GM12873 (cell line): ENCODE measurements at regions not wholly inside any gene's neighbourhood (a gene's known extent, or its start where the extent isn't known, plus 50 kb on each side); places are given as distances from the start of the nearest gene placed in this dataset.
A peak's percentile ranks its signal among the peaks of the same experiment; 100 is the strongest.

ENCODE experiments used
- TF ChIP-seq, protein P1 (sequence below): IDR thresholded peaks from 2 replicates; pipeline ENCODE4 v1.5.1; 2012; ENCODE audit warnings: low read depth, mild to moderate bottlenecking, moderate library complexity, low read length, control low read depth; ENCODE audit not compliant: insufficient read depth; ENCODE audit errors: missing control alignments

DNA sequence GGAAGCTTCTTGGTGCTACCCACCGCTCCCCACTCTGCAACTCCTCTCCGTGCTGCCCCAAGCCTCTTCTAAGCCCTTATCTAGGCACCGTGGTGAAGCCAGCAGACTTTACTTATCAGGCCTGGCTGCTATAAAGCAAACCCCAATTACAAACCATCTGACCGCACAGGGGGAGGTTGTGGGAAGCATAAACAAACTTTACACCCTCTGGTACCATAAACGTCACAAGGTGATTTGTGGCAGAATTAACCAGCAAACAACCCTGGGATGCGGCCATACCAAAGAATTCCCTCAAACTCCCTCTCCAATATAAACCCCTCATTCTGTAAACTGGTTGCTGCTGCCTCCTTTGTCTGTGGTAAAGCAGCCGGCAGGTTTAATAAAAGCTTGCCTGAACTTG is 55.2 kb downstream of the MAGEC2 start:
- TF ChIP-seq, protein P1, sequence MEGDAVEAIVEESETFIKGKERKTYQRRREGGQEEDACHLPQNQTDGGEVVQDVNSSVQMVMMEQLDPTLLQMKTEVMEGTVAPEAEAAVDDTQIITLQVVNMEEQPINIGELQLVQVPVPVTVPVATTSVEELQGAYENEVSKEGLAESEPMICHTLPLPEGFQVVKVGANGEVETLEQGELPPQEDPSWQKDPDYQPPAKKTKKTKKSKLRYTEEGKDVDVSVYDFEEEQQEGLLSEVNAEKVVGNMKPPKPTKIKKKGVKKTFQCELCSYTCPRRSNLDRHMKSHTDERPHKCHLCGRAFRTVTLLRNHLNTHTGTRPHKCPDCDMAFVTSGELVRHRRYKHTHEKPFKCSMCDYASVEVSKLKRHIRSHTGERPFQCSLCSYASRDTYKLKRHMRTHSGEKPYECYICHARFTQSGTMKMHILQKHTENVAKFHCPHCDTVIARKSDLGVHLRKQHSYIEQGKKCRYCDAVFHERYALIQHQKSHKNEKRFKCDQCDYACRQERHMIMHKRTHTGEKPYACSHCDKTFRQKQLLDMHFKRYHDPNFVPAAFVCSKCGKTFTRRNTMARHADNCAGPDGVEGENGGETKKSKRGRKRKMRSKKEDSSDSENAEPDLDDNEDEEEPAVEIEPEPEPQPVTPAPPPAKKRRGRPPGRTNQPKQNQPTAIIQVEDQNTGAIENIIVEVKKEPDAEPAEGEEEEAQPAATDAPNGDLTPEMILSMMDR, result no peak

DNA sequence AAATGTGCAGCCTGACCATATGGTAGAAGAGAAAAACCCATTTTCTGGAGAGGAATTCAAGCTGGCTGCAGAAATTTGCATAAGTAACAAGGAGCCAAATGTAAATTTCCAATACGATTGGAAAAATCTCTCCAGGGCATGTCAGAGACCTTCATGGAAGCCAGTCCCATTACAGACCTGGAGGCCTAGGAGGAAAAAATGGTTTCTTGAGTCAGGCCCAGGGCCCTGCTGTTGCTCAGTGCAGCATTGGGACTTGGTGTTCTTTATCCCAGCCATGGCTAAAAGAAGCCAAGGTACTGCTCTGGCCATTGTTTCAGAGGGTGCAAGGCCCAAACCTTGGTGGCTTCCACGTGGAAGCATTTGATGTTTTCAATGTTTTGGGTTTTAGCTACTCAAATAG is 70.6 kb downstream of the MAGEC2 start:
- TF ChIP-seq, protein P1, result no peak

DNA sequence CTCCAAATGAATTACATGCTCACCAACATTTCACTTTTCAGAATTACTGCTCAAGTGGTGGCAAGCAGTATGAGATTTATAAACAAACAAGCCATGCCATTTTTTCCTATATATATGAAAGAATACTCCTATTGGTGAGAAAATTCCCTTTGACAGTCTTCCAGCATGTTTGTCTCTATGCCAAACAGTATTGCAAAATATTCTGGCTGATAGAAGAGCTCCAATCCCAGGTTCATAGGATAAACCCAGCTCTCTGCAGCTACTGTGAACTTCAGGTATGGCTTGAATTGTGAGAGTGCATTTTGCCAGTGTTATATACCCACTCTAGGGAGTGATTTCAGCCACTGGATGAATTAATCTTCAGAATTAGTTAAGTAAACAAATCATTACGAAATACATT is 108.8 kb downstream of the MAGEC2 start:
- TF ChIP-seq, protein P1, result no peak

DNA sequence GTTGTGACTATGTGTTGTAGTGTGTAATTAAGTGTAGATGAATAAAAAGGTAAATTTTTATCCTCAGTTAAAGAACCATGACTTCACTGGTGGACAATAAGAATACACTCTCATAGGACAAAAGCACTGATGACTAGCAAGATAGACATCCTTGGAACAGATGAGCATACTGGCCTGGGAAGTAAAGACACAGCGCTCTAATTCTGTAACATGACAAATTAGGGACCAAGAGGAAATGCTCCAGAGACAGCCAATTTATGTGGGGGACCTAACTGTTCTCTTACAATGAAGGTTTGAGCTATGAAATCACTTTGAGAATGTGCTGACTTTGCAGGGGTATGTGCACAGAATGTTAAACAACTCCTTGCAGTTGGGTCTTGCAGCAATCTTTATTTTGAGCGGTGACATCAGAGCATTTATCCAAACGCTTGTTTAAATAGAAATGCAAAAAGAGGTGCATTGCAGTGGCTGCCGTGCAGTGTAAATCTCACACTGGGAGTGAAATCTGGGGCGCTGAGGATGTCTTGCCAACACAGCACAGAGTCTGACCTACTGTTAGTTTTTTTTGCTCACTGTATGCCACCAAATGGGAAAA is 109.3 kb downstream of the MAGEC2 start:
- TF ChIP-seq, protein P1, result no peak

DNA sequence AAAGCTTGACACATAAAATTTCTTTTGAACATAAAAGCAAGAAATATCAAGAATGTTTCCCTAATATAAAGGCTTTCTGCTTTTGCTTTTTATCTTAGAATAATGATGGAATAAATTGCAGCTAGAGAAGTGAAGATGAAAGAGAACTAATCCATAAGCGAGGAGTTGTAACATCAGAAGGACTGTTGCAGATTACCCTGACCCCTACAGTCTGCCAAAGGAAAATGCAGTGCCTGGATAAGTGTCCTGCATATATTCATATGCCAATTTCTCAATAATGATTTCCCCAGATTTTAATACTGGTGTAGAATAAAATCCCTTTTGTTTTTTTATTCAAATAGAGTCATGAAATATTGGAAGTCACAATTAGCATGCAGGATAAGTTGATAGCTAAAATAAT is 115.9 kb downstream of the MAGEC2 start:
- TF ChIP-seq, protein P1, result peak; percentile 22

DNA sequence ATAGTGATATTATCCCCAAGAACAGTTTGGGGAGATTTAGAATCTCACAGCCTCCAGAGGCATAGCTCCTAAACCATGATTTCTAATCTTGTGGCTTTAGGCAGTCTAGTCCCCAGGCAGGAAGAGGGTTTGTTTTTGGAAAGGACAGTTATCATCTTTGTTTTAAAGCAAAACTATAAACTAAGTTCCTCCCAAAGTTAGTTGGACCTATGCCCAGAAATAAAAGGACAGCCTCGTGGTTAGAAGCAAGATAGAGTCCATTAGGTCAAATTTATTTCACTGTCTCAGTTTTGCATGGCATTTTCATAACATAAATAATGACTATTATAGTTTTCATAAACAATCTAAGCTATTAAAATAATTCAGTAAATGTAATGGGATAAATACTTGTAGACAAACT is 120.5 kb downstream of the MAGEC2 start:
- TF ChIP-seq, protein P1, result no peak

DNA sequence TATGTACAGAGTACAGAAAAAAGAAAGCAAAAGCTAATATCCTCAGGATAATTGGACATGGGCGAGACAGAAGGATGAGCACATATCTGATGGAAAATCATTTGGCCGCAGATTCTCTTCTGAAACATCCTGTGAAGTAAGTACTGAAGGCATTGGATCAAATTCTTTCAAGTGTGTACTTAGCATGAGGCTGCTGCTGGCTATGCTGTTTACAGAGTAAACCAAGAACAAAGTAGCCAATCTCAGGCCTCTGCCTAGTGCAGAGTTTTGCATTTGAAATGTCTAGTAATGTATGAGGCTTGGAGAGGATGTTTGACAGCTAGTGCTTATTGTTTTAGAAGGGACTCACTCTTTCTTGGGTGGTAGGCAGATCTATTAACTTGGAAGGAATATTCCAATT is 128.5 kb downstream of the MAGEC2 start:
- TF ChIP-seq, protein P1, result no peak

DNA sequence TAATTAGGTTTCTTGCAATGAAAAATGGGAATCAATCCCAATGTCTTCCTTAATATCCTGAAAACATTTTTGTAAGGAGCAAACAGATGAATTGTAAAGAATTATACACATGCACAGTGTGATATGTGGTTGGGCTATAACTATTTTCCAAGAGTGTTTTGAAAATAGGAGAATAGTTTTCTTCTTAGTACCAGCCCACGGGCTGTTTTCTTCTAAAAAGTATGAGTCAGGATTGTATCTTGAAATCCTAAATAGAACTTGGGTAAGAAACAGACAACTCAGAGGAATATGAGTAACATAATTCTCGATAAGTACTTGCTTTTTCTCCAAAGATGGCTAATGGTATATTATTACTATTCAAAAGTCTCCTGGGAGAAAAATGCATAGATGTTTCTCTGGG is 136.7 kb downstream of the MAGEC2 start:
- TF ChIP-seq, protein P1, result no peak
